ENCODE measurements at regions not wholly inside any gene's neighbourhood (a gene's known extent, or its start where the extent isn't known, plus 50 kb on each side); places are given as distances from the start of the nearest gene placed in this dataset.

GRCh38 chr11:19598876-19599486 is 113.7 kb upstream of the NAV2 start:
- no peak overlapping the region for H3K4me3 ChIP-seq (ENCODE audit: low read depth, low read length)
- H3K27me3 ChIP-seq (ENCODE audit: control insufficient read depth, insufficient read depth, low read length): peaks cover 2% of the 10 kb centered on the region
- H3K27me3 Mint-ChIP-seq: peaks cover 4% of the 10 kb centered on the region
- ATAC-seq (ENCODE audit: low read depth in 2 of 2) (no peak), DNase-seq (no peak)
- H3K36me3 Mint-ChIP-seq: no peaks in the 10 kb centered on the region
- H3K9me3 Mint-ChIP-seq: peaks cover 0 to 3% (median under 1%) of the 10 kb centered on the region in 7 donors
- H3K36me3 ChIP-seq (ENCODE audit: control insufficient read depth, insufficient read depth, low read length): no peaks in the 10 kb centered on the region
- H3K4me1 Mint-ChIP-seq: no peaks in the 10 kb centered on the region
- no peak overlapping the region for H3K27ac Mint-ChIP-seq
- H3K27ac ChIP-seq (ENCODE audit: insufficient read depth, low read length, poor library complexity, severe bottlenecking): no peak overlapping the region
- no peak overlapping the region for H3K4me3 Mint-ChIP-seq
- no peaks in the 10 kb centered on the region for H3K4me1 ChIP-seq (ENCODE audit: control insufficient read depth, insufficient read depth, low read length, poor library complexity, severe bottlenecking)
- no peaks in the 10 kb centered on the region for H3K9me3 ChIP-seq (ENCODE audit: control insufficient read depth in 2 of 2, low read length in 2 of 2)

DNA sequence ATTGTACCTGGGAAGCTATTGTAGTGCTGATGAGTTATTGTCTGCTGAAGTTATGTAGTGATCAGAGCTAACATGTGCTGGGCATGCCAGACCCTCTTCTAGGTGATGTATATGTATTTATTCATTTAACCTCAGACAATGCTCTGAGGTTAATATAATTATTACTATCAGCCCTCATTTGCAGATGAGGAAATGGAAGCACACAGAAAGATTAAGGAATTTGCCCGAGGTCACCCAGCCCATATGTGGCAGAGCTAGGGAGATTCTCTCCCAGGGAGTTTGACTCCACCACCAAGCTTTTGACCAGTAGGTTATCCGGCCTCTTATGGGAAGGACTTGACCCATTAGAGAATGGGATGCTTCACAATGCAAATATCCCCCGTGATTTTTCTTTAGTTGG is 114.2 kb upstream of the NAV2 start:
- H3K36me3 ChIP-seq (ENCODE audit: control insufficient read depth, insufficient read depth, low read length): no peaks in the 10 kb centered on the region
- H3K4me1 ChIP-seq (ENCODE audit: control insufficient read depth, insufficient read depth, low read length, poor library complexity, severe bottlenecking): no peaks in the 10 kb centered on the region
- no peak overlapping the region for H3K27ac Mint-ChIP-seq
- H3K4me3 ChIP-seq (ENCODE audit: low read depth, low read length): no peak overlapping the region
- peaks cover 4% of the 10 kb centered on the region for H3K27me3 Mint-ChIP-seq
- no peaks in the 10 kb centered on the region for H3K4me1 Mint-ChIP-seq
- H3K9me3 Mint-ChIP-seq: peaks cover 0 to 2% (median 0%) of the 10 kb centered on the region in 7 donors
- no peaks in the 10 kb centered on the region for H3K9me3 ChIP-seq (ENCODE audit: control insufficient read depth in 2 of 2, low read length in 2 of 2)
- peaks cover 2% of the 10 kb centered on the region for H3K27me3 ChIP-seq (ENCODE audit: control insufficient read depth, insufficient read depth, low read length)
- H3K27ac ChIP-seq (ENCODE audit: insufficient read depth, low read length, poor library complexity, severe bottlenecking): no peak overlapping the region
- ATAC-seq (ENCODE audit: low read depth in 2 of 2): no peak
- no peaks in the 10 kb centered on the region for H3K36me3 Mint-ChIP-seq
- DNase-seq: no peak
- no peak overlapping the region for H3K4me3 Mint-ChIP-seq

DNA sequence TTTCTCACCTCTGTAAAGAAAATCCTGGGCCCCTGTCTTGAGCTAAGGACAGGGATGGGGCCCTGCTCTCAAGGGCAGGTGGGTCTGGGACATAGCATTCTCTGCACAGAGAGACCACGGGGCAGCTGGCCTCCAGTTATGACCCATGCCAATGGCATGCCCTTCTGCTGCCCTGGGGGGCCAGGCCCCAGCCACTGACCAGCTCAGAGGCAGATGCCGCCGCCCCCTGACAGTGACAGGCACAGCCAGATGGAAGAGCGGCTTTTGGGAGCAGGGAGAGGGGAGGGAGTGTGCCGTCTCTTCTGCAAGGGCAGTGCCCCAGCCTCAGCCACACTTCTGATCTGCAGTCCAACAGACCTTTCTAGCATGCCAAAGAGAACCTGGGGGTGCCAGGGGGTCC is 114.8 kb upstream of the NAV2 start:
- Histone ChIP-seq H3K4me1 (ENCODE audit: control insufficient read depth, insufficient read depth, low read length, poor library complexity, severe bottlenecking) (no peaks in the 10 kb centered on the region), H3K36me3 (ENCODE audit: control insufficient read depth, insufficient read depth, low read length) (no peaks in the 10 kb centered on the region), H3K9me3 (ENCODE audit: control insufficient read depth in 2 of 2, low read length in 2 of 2) (no peaks in the 10 kb centered on the region), H3K4me3 (ENCODE audit: low read depth, low read length) (no peak overlapping the region), H3K27ac (ENCODE audit: insufficient read depth, low read length, poor library complexity, severe bottlenecking) (no peak overlapping the region), H3K27me3 (ENCODE audit: control insufficient read depth, insufficient read depth, low read length) (peaks cover under 1% of the 10 kb centered on the region)
- DNase-seq (no peak), ATAC-seq (ENCODE audit: low read depth in 2 of 2) (no peak)
- H3K27me3 Mint-ChIP-seq: peaks cover 4% of the 10 kb centered on the region
- H3K9me3 Mint-ChIP-seq: peaks cover 0 to 5% (median 0%) of the 10 kb centered on the region in 7 donors
- no peak overlapping the region for H3K4me3 Mint-ChIP-seq
- H3K36me3 Mint-ChIP-seq: no peaks in the 10 kb centered on the region
- no peak overlapping the region for H3K27ac Mint-ChIP-seq
- H3K4me1 Mint-ChIP-seq: no peaks in the 10 kb centered on the region

GRCh38 chr11:19597206-19597605 is 115.4 kb upstream of the NAV2 start:
- no peaks in the 10 kb centered on the region for H3K36me3 Mint-ChIP-seq
- Histone ChIP-seq H3K9me3 (ENCODE audit: control insufficient read depth in 2 of 2, low read length in 2 of 2) (no peaks in the 10 kb centered on the region), H3K4me3 (ENCODE audit: low read depth, low read length) (no peak overlapping the region), H3K4me1 (ENCODE audit: control insufficient read depth, insufficient read depth, low read length, poor library complexity, severe bottlenecking) (no peaks in the 10 kb centered on the region), H3K27ac (ENCODE audit: insufficient read depth, low read length, poor library complexity, severe bottlenecking) (no peak overlapping the region), H3K27me3 (ENCODE audit: control insufficient read depth, insufficient read depth, low read length) (no peaks in the 10 kb centered on the region), H3K36me3 (ENCODE audit: control insufficient read depth, insufficient read depth, low read length) (no peaks in the 10 kb centered on the region)
- H3K27me3 Mint-ChIP-seq: peaks cover 4% of the 10 kb centered on the region
- ATAC-seq (ENCODE audit: low read depth in 2 of 2): no peak
- no peak for DNase-seq
- H3K4me1 Mint-ChIP-seq: no peaks in the 10 kb centered on the region
- no peak overlapping the region for H3K27ac Mint-ChIP-seq
- no peak overlapping the region for H3K4me3 Mint-ChIP-seq
- peaks cover 0 to 5% (median 0%) of the 10 kb centered on the region in 7 donors for H3K9me3 Mint-ChIP-seq

DNA sequence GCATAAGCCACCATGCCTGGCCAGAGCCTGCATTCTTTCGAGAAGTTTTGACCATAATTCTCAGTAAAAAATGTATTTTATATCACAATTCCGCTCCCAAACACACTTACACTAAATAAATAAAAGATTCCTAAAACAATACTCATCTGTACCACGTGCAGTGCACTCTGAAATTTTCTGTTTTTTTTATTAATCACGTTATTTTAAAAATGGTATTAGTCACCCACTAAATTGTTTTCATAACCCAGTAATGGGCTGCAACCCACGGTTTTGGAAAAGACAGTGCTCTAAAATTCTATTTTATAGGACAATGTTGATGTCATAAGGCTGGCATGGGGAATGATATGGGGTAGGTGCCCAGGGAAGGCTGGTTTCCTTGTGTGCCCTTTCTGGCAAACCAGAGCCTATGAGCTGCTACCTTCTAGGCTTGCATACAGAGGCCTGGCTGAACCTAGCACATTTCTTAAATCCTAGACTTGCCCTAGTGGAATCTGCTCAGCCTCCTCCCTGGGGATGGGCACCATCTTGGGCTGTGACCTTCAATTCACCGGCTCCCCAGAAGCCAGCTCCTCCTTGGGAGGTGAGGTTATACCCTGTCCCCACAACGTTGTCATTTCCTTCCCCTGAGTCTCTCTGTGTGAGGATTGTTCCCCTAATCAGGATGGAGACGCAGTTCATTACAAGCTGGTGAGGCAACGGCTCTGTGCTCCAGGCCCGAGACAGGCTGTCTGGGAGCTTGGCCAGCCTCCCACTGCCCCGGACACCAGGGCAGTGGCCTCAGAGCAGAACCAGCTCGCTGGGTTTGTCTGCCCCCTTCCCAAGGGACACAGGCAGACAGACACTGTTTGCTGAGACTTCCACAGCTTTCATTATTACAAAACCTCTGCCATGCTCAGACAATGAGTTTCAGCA is 116.5 kb upstream of the NAV2 start:
- ATAC-seq (ENCODE audit: low read depth in 2 of 2): no peak
- peaks cover 4% of the 10 kb centered on the region for H3K27me3 Mint-ChIP-seq

DNA sequence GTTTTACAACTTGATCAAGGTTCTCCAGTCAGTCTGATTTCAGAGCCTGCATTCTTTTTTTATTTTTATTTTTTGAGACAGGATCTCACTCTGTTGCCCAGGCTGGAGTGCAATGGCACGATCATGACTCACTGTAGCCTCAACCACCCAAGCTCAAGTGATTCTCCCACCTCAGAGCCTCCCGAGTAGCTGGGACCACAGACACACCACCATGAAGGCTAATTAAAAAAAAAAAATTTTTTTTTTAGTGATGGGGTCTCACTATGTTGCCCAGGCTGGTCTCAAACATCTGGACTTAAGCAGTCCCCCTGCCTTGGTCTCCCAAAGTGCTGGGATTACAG is 117.2 kb upstream of the NAV2 start:
- no peak overlapping the region for H3K27ac Mint-ChIP-seq
- no peak overlapping the region for H3K4me3 Mint-ChIP-seq
- Histone ChIP-seq H3K27me3 (ENCODE audit: control insufficient read depth, insufficient read depth, low read length) (no peaks in the 10 kb centered on the region), H3K27ac (ENCODE audit: insufficient read depth, low read length, poor library complexity, severe bottlenecking) (no peak overlapping the region), H3K9me3 (ENCODE audit: control insufficient read depth in 2 of 2, low read length in 2 of 2) (no peaks in the 10 kb centered on the region), H3K4me1 (ENCODE audit: control insufficient read depth, insufficient read depth, low read length, poor library complexity, severe bottlenecking) (no peaks in the 10 kb centered on the region), H3K36me3 (ENCODE audit: control insufficient read depth, insufficient read depth, low read length) (no peaks in the 10 kb centered on the region), H3K4me3 (ENCODE audit: low read depth, low read length) (no peak overlapping the region)
- ATAC-seq (ENCODE audit: low read depth in 2 of 2): no peak
- peaks cover 0 to 5% (median 0%) of the 10 kb centered on the region in 7 donors for H3K9me3 Mint-ChIP-seq
- no peaks in the 10 kb centered on the region for H3K4me1 Mint-ChIP-seq
- H3K27me3 Mint-ChIP-seq: peaks cover 4% of the 10 kb centered on the region
- DNase-seq: no peak
- H3K36me3 Mint-ChIP-seq: no peaks in the 10 kb centered on the region

More for the DNA sequence above, 116.5 kb upstream of the NAV2 start:
- H3K27me3 ChIP-seq (ENCODE audit: control insufficient read depth, insufficient read depth, low read length): no peaks in the 10 kb centered on the region
- H3K4me3 ChIP-seq (ENCODE audit: low read depth, low read length): no peak overlapping the region
- H3K36me3 Mint-ChIP-seq: no peaks in the 10 kb centered on the region
- DNase-seq: no peak
- H3K27ac Mint-ChIP-seq: no peak overlapping the region
- H3K36me3 ChIP-seq (ENCODE audit: control insufficient read depth, insufficient read depth, low read length): no peaks in the 10 kb centered on the region
- no peaks in the 10 kb centered on the region for H3K4me1 Mint-ChIP-seq
- no peaks in the 10 kb centered on the region for H3K4me1 ChIP-seq (ENCODE audit: control insufficient read depth, insufficient read depth, low read length, poor library complexity, severe bottlenecking)
- no peaks in the 10 kb centered on the region for H3K9me3 ChIP-seq (ENCODE audit: control insufficient read depth in 2 of 2, low read length in 2 of 2)
- H3K27ac ChIP-seq (ENCODE audit: insufficient read depth, low read length, poor library complexity, severe bottlenecking): no peak overlapping the region
- peaks cover 0 to 5% (median 0%) of the 10 kb centered on the region in 7 donors for H3K9me3 Mint-ChIP-seq
- no peak overlapping the region for H3K4me3 Mint-ChIP-seq

DNA sequence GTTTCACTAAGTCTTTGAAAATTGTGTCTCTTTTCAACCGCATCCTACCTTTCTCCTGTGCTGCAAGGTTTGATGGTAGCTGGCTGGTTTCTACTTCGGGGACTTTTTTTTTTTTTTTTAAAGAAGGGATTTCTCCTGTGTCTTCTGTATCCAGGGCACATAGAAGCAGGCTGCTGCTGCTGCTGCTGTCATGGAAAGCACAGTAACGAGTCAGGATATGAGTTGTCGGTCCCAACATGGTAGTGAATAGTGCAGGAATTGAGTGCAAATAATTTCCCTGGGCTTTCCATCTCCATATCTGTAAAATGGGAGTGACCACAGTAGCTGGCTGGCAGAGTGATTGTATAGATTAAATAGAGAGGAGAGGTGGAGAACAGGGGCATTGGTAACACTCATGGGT is 118.3 kb upstream of the NAV2 start:
- H3K4me1 Mint-ChIP-seq: no peaks in the 10 kb centered on the region
- peaks cover 6% of the 10 kb centered on the region for H3K27me3 Mint-ChIP-seq
- Histone ChIP-seq H3K27ac (ENCODE audit: insufficient read depth, low read length, poor library complexity, severe bottlenecking) (no peak overlapping the region), H3K4me1 (ENCODE audit: control insufficient read depth, insufficient read depth, low read length, poor library complexity, severe bottlenecking) (no peaks in the 10 kb centered on the region), H3K27me3 (ENCODE audit: control insufficient read depth, insufficient read depth, low read length) (no peaks in the 10 kb centered on the region), H3K36me3 (ENCODE audit: control insufficient read depth, insufficient read depth, low read length) (no peaks in the 10 kb centered on the region), H3K4me3 (ENCODE audit: low read depth, low read length) (no peak overlapping the region), H3K9me3 (ENCODE audit: control insufficient read depth in 2 of 2, low read length in 2 of 2) (no peaks in the 10 kb centered on the region)
- DNase-seq (no peak), ATAC-seq (ENCODE audit: low read depth in 2 of 2) (no peak)
- H3K36me3 Mint-ChIP-seq: no peaks in the 10 kb centered on the region
- H3K9me3 Mint-ChIP-seq: peaks cover 0 to 5% (median 0%) of the 10 kb centered on the region in 7 donors
- H3K4me3 Mint-ChIP-seq: no peak overlapping the region
- no peak overlapping the region for H3K27ac Mint-ChIP-seq

DNA sequence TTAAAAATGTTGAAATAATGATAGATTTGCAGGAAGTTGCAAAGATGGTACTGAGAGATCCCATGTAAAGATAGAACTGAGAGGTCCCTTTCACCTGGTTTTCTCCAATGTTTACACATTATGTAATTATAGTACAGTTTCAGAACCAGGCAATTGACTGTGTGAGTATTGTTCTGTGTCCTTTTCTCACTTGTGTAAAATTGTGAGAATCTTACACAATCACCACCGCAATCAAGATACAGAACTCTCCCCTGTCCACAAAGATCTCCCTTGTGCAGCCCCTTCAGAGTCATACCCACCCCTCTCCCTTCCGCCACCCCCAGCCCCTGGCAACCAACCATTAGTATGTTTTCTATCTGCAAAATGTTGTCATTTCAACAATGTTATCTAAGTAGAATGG is 119.8 kb upstream of the NAV2 start:
- H3K4me3 ChIP-seq (ENCODE audit: low read depth, low read length): no peak overlapping the region
- no peak overlapping the region for H3K4me3 Mint-ChIP-seq
- peaks cover 10% of the 10 kb centered on the region for H3K27me3 Mint-ChIP-seq
- H3K36me3 ChIP-seq (ENCODE audit: control insufficient read depth, insufficient read depth, low read length): no peaks in the 10 kb centered on the region
- no peaks in the 10 kb centered on the region for H3K4me1 ChIP-seq (ENCODE audit: control insufficient read depth, insufficient read depth, low read length, poor library complexity, severe bottlenecking)
- DNase-seq: no peak
- ATAC-seq (ENCODE audit: low read depth in 2 of 2): no peak
- H3K27me3 ChIP-seq (ENCODE audit: control insufficient read depth, insufficient read depth, low read length): no peaks in the 10 kb centered on the region
- H3K36me3 Mint-ChIP-seq: no peaks in the 10 kb centered on the region
- no peaks in the 10 kb centered on the region for H3K9me3 ChIP-seq (ENCODE audit: control insufficient read depth in 2 of 2, low read length in 2 of 2)
- H3K27ac Mint-ChIP-seq: no peak overlapping the region
- H3K27ac ChIP-seq (ENCODE audit: insufficient read depth, low read length, poor library complexity, severe bottlenecking): no peak overlapping the region
- H3K9me3 Mint-ChIP-seq: peaks cover 0 to 5% (median 1%) of the 10 kb centered on the region in 7 donors
- no peaks in the 10 kb centered on the region for H3K4me1 Mint-ChIP-seq
